K562 (cell line): ENCODE measurements at regions not wholly inside any gene's neighbourhood (a gene's known extent, or its start where the extent isn't known, plus 50 kb on each side); places are given as distances from the start of the nearest gene placed in this dataset.

ENCODE experiments used
- ATAC-seq: fragments of 200-7000 bp; cut with Tn5 transposase; 3 replicates; pipeline ENCODE4 v1.9.1; 2020; ENCODE audit warnings: moderate library complexity
- BruUV-seq: library from RNA; stranded (reverse); fragments of 400-500 nt; replicated peaks from 2 replicates; lab custom pipeline; 2021; lab: Mats Ljungman, UMichigan
- CTCF ChIA-PET: fragments of 300-600 bp; formaldehyde crosslinking; extraction: SDS; loops from one replicate; lab custom pipeline; 2021; ENCODE audit warnings: low intra/inter-chr PET ratio; lab: Yijun Ruan, JAX
- POLR2A ChIA-PET: fragments of 300-600, 350-650 bp; sonication (Branson Sonifier 250); formaldehyde crosslinking; extraction: SDS; loops from one replicate; lab custom pipeline; 2021; ENCODE audit warnings: antibody characterized with exemption, inconsistent platforms; lab: Yijun Ruan, JAX
- DNase-seq, 4 experiments: peaks; one replicate each; pipeline versions ENCODE4 v3.0.0 to v3.0.0-alpha.2; 2011 to 2018; ENCODE audit warnings: low spot score in 3 of 4, mixed read lengths in 3 of 4; ENCODE audit errors: extremely low read depth in 1 of 4
- FAIRE-seq: peaks from 2 replicates; lab custom pipeline; 2011; peaks lifted over from hg19 to GRCh38; lab: Jason Lieb, UNC
- H2AFZ ChIP-seq: 2 replicates; pipeline ENCODE4 v1.6.0; 2011; ENCODE audit warnings: low read depth, low read length, control low read depth, inconsistent platforms
- H3K27ac ChIP-seq: fragments of 200-600 bp; 3 replicates; pipeline ENCODE4 v1.8.0; 2011; ENCODE audit warnings: low read depth, mild to moderate bottlenecking, control low read depth, inconsistent platforms, low read length, moderate library complexity, mixed read lengths; ENCODE audit errors: extremely low read depth
- H3K27me3 ChIP-seq, 2 experiments: fragments of 300-600 bp in 1 of 2; 2 replicates in 1 of 2; 3 replicates in 1 of 2; pipeline versions ENCODE4 v1.6.0 to v1.8.0; 2011; ENCODE audit warnings: inconsistent platforms in 2 of 2, low read length in 2 of 2, mild to moderate bottlenecking in 1 of 2, mixed read lengths in 1 of 2, moderate library complexity in 1 of 2; ENCODE audit not compliant: control insufficient read depth in 2 of 2, insufficient read depth in 2 of 2
- H3K36me3 ChIP-seq: fragments of 300-600 bp; 3 replicates; pipeline ENCODE4 v1.8.0; 2011; ENCODE audit warnings: mild to moderate bottlenecking, low read length, inconsistent platforms; ENCODE audit not compliant: control insufficient read depth, insufficient read depth
- H3K4me1 ChIP-seq, 2 experiments: fragments of 200-600 bp in 1 of 2; replicated peaks in 1 of 2; 2 replicates in 1 of 2; 3 replicates in 1 of 2; pipeline versions ENCODE4 v1.5.1 to v1.8.0; 2011; ENCODE audit warnings: inconsistent platforms in 2 of 2, low read length in 2 of 2, mild to moderate bottlenecking in 1 of 2, mixed read lengths in 1 of 2, moderate library complexity in 1 of 2; ENCODE audit not compliant: control insufficient read depth in 2 of 2, insufficient read depth in 2 of 2
- H3K4me2 ChIP-seq: 2 replicates; pipeline ENCODE4 v1.6.1; 2011; ENCODE audit warnings: low read length, control low read depth, inconsistent platforms, mixed read lengths; ENCODE audit not compliant: insufficient read depth
- H3K4me3 ChIP-seq: fragments of 200-600 bp; sonication (generic), shearing (Covaris generic); 2 replicates; pipeline ENCODE4 v1.5.1; 2016; ENCODE audit warnings: control low read depth, inconsistent platforms
- H3K79me2 ChIP-seq: fragments of 200-600 bp; 3 replicates; pipeline ENCODE4 v1.8.0; 2011; ENCODE audit warnings: low read length, inconsistent platforms; ENCODE audit not compliant: control insufficient read depth, insufficient read depth
- H3K9ac ChIP-seq, 2 experiments: 2 replicates each; pipeline versions ENCODE4 v1.6.0 to v1.6.1; 2011; ENCODE audit warnings: low read depth in 2 of 2, low read length in 2 of 2, control low read depth in 1 of 2, inconsistent platforms in 1 of 2, mild to moderate bottlenecking in 1 of 2, mixed read lengths in 1 of 2; ENCODE audit not compliant: insufficient read depth in 1 of 2
- H3K9me1 ChIP-seq: one replicate; pipeline ENCODE4 v1.6.0; 2011; ENCODE audit warnings: inconsistent platforms, mild to moderate bottlenecking, low read length, moderate library complexity; ENCODE audit not compliant: control insufficient read depth, insufficient read depth
- H3K9me3 ChIP-seq: replicated peaks from 2 replicates; pipeline ENCODE4 v1.5.1; 2011; ENCODE audit warnings: low read depth, low read length, inconsistent platforms; ENCODE audit not compliant: control insufficient read depth, insufficient read depth
- H4K20me1 ChIP-seq: replicated peaks from 2 replicates; pipeline ENCODE4 v1.6.1; 2011; ENCODE audit warnings: low read length, inconsistent platforms, mixed read lengths; ENCODE audit not compliant: control insufficient read depth, insufficient read depth
- CHD2 ChIP-seq: IDR thresholded peaks from 2 replicates; pipeline ENCODE4 v1.6.1; 2011; ENCODE audit warnings: low read depth, low read length
- WGBS: fragments of 100-300 bp; shearing (Covaris generic); methylation state at CpG from one replicate; pipeline ENCODE4 v1.1.6; 2016; ENCODE audit warnings: low coverage, mixed read lengths; ENCODE audit not compliant: insufficient coverage; ENCODE audit errors: missing lambda C conversion rate; 5-methylcytosine and 5-hydroxymethylcytosine counted together
- in situ Hi-C: fragments of 300-500 bp; cut with MboI; formaldehyde crosslinking; loops from 4 replicates; pipeline ENCODE4 v1.15.0; 2018; ENCODE audit warnings: inconsistent platforms, mixed read lengths
- intact Hi-C: fragments of 100-400 bp; cut with micrococcal nuclease; formaldehyde crosslinking; loops from 2 replicates; pipeline ENCODE4 v1.14.2; 2022
- TF ChIP-seq, protein P1 (sequence below): fragments of 450-650 bp; IDR thresholded peaks from 2 replicates; pipeline ENCODE4 v1.6.1; 2017; ENCODE audit warnings: antibody characterized with exemption, mild to moderate bottlenecking
- TF ChIP-seq, protein P2 (sequence below): IDR thresholded peaks from 2 replicates; pipeline ENCODE4 v1.6.1; 2011; ENCODE audit warnings: borderline replicate concordance, low read depth, mild to moderate bottlenecking, moderate library complexity, low read length; ENCODE audit not compliant: insufficient read depth, poor library complexity, severe bottlenecking
- TF ChIP-seq, protein P3 (sequence below): fragments of 450-650 bp; formaldehyde crosslinking; IDR thresholded peaks from 2 replicates; pipeline ENCODE4 v1.4.0; 2022; ENCODE audit warnings: mild to moderate bottlenecking, moderate library complexity
- TF ChIP-seq, protein P4 (sequence below): fragments of 450-650 bp; IDR thresholded peaks from 2 replicates; pipeline ENCODE4 v1.6.1; 2016; ENCODE audit warnings: low read depth

- TF ChIP-seq, protein P1, sequence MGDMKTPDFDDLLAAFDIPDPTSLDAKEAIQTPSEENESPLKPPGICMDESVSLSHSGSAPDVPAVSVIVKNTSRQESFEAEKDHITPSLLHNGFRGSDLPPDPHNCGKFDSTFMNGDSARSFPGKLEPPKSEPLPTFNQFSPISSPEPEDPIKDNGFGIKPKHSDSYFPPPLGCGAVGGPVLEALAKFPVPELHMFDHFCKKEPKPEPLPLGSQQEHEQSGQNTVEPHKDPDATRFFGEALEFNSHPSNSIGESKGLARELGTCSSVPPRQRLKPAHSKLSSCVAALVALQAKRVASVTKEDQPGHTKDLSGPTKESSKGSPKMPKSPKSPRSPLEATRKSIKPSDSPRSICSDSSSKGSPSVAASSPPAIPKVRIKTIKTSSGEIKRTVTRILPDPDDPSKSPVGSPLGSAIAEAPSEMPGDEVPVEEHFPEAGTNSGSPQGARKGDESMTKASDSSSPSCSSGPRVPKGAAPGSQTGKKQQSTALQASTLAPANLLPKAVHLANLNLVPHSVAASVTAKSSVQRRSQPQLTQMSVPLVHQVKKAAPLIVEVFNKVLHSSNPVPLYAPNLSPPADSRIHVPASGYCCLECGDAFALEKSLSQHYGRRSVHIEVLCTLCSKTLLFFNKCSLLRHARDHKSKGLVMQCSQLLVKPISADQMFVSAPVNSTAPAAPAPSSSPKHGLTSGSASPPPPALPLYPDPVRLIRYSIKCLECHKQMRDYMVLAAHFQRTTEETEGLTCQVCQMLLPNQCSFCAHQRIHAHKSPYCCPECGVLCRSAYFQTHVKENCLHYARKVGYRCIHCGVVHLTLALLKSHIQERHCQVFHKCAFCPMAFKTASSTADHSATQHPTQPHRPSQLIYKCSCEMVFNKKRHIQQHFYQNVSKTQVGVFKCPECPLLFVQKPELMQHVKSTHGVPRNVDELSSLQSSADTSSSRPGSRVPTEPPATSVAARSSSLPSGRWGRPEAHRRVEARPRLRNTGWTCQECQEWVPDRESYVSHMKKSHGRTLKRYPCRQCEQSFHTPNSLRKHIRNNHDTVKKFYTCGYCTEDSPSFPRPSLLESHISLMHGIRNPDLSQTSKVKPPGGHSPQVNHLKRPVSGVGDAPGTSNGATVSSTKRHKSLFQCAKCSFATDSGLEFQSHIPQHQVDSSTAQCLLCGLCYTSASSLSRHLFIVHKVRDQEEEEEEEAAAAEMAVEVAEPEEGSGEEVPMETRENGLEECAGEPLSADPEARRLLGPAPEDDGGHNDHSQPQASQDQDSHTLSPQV: no peak
Observed at GRCh38 chr2:226435146-226435545, 364.5 kb downstream of the IRS1 start (continued).

DNA sequence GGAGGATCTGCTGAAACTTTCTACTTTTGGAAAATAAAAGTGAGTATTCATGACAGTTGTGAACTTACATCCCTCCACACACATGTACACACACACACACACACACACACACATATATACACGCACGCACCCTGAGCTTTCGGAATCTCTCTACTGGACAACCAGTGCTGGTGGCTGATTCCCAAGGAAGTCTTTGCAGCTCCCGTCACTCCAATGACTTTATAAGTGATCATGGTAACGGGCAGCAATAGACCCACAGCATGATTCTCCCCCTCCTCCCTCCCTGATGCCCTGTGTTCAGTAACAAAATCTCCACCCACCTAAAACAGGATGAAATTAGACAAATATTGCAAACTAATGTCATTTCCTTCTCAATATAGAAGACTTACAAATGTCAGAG lies 364.9 kb downstream of the IRS1 start:
- no peak overlapping the region for H3K4me2 ChIP-seq
- no peaks in the 10 kb centered on the region for H3K27me3 ChIP-seq
- no peaks in the 10 kb centered on the region for H3K79me2 ChIP-seq
- H3K4me3 ChIP-seq: no peak overlapping the region
- BruUV-seq: no TSS peak
- no peak overlapping the region for H3K9ac ChIP-seq
- H3K9me3 ChIP-seq: no peaks in the 10 kb centered on the region
- no peak overlapping the region for H2AFZ ChIP-seq
- H3K36me3 ChIP-seq: no peaks in the 10 kb centered on the region
- no peak overlapping the region for H3K27ac ChIP-seq
- ATAC-seq: no peak
- intact Hi-C loops (no loop called here), in situ Hi-C loops (no loop called here)
- FAIRE-seq: no peak
- WGBS: 3% methylated on average over 4 of the region's 5 CpGs
- DNase-seq: no peak
- POLR2A ChIA-PET: no interaction called here
- CTCF ChIA-PET: no interaction called here
- no peaks in the 10 kb centered on the region for H3K9me1 ChIP-seq
- H3K4me1 ChIP-seq: no peaks in the 10 kb centered on the region
- no peaks in the 10 kb centered on the region for H4K20me1 ChIP-seq
- TF ChIP-seq, protein P2, sequence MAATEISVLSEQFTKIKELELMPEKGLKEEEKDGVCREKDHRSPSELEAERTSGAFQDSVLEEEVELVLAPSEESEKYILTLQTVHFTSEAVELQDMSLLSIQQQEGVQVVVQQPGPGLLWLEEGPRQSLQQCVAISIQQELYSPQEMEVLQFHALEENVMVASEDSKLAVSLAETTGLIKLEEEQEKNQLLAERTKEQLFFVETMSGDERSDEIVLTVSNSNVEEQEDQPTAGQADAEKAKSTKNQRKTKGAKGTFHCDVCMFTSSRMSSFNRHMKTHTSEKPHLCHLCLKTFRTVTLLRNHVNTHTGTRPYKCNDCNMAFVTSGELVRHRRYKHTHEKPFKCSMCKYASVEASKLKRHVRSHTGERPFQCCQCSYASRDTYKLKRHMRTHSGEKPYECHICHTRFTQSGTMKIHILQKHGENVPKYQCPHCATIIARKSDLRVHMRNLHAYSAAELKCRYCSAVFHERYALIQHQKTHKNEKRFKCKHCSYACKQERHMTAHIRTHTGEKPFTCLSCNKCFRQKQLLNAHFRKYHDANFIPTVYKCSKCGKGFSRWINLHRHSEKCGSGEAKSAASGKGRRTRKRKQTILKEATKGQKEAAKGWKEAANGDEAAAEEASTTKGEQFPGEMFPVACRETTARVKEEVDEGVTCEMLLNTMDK: no peak
- TF ChIP-seq, protein P3, sequence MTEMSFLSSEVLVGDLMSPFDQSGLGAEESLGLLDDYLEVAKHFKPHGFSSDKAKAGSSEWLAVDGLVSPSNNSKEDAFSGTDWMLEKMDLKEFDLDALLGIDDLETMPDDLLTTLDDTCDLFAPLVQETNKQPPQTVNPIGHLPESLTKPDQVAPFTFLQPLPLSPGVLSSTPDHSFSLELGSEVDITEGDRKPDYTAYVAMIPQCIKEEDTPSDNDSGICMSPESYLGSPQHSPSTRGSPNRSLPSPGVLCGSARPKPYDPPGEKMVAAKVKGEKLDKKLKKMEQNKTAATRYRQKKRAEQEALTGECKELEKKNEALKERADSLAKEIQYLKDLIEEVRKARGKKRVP (CRISPR knock-in tag): no peak
- TF ChIP-seq, protein P4, sequence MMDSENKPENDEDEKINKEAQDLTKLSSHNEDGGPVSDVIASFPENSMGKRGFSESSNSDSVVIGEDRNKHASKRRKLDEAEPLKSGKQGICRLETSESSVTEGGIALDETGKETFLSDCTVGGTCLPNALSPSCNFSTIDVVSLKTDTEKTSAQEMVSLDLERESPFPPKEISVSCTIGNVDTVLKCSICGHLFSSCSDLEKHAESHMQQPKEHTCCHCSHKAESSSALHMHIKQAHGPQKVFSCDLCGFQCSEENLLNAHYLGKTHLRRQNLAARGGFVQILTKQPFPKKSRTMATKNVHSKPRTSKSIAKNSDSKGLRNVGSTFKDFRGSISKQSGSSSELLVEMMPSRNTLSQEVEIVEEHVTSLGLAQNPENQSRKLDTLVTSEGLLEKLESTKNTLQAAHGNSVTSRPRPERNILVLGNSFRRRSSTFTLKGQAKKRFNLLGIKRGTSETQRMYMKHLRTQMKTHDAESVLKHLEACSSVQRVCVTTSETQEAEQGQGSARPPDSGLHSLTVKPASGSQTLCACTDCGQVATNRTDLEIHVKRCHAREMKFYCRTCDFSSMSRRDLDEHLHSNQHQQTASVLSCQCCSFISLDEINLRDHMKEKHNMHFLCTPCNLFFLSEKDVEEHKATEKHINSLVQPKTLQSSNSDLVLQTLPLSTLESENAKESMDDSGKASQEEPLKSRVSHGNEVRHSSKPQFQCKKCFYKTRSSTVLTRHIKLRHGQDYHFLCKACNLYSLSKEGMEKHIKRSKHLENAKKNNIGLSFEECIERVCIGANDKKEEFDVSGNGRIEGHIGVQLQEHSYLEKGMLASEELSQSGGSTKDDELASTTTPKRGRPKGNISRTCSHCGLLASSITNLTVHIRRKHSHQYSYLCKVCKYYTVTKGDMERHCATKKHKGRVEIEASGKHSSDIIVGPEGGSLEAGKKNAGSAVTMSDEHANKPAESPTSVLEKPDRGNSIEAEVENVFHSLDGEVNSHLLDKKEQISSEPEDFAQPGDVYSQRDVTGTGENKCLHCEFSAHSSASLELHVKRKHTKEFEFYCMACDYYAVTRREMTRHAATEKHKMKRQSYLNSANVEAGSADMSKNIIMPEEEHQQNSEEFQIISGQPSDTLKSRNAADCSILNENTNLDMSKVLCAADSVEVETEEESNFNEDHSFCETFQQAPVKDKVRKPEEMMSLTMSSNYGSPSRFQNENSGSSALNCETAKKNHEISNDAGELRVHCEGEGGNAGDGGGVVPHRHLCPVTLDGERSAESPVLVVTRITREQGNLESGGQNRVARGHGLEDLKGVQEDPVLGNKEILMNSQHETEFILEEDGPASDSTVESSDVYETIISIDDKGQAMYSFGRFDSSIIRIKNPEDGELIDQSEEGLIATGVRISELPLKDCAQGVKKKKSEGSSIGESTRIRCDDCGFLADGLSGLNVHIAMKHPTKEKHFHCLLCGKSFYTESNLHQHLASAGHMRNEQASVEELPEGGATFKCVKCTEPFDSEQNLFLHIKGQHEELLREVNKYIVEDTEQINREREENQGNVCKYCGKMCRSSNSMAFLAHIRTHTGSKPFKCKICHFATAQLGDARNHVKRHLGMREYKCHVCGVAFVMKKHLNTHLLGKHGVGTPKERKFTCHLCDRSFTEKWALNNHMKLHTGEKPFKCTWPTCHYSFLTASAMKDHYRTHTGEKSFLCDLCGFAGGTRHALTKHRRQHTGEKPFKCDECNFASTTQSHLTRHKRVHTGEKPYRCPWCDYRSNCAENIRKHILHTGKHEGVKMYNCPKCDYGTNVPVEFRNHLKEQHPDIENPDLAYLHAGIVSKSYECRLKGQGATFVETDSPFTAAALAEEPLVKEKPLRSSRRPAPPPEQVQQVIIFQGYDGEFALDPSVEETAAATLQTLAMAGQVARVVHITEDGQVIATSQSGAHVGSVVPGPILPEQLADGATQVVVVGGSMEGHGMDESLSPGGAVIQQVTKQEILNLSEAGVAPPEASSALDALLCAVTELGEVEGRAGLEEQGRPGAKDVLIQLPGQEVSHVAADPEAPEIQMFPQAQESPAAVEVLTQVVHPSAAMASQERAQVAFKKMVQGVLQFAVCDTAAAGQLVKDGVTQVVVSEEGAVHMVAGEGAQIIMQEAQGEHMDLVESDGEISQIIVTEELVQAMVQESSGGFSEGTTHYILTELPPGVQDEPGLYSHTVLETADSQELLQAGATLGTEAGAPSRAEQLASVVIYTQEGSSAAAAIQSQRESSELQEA: no peak
- no peak for TF ChIP-seq CHD2
